NCI-H1930 (cell line): ENCODE measurements at regions not wholly inside any gene's neighbourhood (a gene's known extent, or its start where the extent isn't known, plus 50 kb on each side); places are given as distances from the start of the nearest gene placed in this dataset.
"Not testable (repeated sequence)": the region's sequence is repeated elsewhere in the genome, so short reads cannot be mapped to it uniquely, and the experiment has no call there.

Experiments
- DNase-seq, 2 experiments: peaks; one replicate each; lab custom pipeline; 2025; lab: John Stamatoyannopoulos, UW

GRCh38 chr12:87556985-87557384 is 472.2 kb downstream of the C12orf50 start:
- no peak for DNase-seq

DNA sequence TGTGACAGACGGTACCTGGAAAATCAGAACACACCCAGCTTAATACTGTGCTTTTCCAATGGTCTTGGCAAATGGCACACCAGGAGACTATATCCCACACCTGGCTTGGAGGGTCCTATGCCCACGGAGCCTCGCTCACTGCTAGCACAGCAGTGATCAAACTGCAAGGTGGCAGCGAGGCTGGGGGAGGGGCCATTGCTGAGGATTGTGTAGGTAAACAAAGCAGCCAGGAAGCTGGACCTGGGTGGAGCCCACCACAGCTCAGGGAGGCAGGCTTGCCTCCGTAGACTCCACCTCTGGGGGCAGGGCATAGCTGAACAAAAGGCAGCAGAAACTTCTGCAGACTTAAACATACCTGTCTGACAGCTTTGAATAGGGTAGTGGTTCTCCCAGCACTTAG is 498.0 kb downstream of the C12orf50 start:
- not testable (repeated sequence) for DNase-seq

DNA sequence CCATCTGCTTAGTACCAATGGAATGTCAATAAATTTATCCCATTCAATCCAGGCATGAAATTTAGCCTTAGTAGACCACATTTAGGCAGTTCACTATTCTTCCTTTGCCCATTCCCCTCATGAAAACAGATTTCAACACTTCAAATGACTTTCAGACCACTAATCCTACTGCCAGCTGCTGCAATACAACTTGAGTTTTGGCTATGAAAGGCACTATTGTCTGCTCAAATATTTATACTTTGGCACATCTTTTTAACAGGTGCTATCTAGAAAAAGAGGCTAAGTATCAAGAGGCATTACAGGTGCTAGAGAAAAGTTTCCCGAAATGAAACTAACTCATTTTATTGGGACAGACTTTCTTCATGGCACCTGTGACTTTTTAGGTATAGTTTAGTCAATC is 499.8 kb downstream of the C12orf50 start:
- no peak for DNase-seq

DNA sequence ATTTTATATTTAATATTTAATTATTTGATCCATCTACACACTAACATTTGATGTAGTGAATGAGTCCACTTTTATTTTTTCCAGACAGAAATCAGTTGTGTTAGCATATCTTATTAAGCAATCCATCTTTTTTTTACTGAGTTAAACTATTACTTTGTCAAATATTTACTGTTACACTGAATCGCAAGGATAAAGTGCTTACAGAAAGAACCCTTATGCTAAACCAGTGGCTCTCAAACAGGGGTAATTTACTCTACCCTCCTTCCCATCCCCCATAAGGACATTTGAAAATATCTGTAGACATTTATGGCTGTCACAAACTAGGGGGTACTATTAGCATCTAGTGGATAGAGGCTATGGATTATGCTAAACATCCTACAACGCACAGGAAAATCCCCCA is 508.2 kb downstream of the C12orf50 start:
- DNase-seq, result no peak

DNA sequence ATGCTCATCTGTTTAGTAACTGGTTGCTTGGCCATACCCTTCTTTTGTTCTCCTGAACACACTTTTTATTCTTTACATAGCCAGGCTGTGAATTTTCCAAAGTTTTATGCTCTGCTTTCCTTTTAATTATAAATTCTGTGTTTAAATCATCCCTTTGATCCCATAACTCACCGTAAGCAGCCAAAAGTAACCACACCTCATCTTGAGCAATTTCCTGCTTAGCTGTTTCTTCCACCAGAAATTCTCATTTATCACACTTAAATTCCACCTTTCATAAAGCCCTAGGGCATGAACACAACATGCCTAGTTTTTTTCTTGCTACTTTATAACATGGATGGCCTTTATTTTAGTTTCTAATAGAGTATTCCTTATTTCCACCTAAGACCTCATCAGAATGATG is 510.7 kb downstream of the C12orf50 start:
- DNase-seq, result no peak

DNA sequence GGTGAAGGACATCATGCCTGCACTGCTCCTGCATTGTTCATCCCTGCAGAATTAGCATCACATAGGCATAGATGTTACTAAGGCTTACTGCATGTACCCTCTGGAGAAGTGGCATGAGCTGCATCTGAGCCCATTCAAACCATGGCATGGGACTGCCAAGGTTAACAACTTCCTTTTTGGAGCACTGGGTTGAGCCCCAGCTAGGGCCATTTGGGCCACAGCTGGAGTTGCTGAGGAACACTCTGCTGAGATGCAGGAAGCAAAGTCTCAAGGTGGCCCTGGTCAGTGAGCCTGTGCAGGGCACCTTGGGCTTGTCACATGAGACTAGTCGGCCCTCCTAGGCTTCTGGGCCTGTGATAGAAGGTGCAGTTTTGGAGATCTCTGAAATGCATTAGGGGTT is 511.2 kb downstream of the C12orf50 start:
- no peak for DNase-seq

DNA sequence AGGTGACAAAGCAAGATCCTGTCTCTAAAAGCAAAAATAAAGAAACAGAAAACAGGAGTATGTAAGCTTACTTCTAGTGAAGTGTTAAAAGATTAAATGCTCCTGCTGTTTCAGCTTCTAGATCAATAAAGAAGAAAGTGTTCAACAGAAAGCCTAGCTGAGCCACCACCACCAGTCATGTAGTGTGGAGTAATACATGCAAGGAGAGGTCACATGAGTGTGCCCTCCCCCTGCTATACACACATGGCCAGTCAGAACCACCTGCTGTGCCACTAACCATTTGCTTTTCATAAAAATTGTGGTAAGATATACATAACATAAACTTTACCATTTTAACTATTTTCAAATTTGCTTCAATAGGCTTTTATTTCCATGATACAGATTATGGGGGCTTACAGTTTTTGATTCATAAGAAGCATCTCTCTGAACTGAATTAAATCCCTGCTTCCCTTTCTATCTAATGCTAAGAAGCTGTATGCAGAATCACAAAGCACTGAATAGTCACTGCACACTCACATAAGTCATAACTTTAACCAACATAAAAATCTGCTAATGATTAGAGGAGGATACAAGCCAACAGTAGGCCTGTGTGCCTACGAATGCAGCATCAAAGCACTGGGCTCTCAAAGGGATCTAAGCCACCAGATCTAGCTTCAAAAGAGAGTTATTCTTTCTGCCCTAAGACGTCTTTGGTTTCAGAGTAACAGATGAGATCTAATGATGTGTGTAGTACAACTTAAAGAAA is 515.5 kb downstream of the C12orf50 start:
- DNase-seq, result no peak

GRCh38 chr12:87511371-87511770 is 517.8 kb downstream of the C12orf50 start:
- DNase-seq, result no peak

GRCh38 chr12:87509237-87509820 is 519.9 kb downstream of the C12orf50 start:
- no peak for DNase-seq

DNA sequence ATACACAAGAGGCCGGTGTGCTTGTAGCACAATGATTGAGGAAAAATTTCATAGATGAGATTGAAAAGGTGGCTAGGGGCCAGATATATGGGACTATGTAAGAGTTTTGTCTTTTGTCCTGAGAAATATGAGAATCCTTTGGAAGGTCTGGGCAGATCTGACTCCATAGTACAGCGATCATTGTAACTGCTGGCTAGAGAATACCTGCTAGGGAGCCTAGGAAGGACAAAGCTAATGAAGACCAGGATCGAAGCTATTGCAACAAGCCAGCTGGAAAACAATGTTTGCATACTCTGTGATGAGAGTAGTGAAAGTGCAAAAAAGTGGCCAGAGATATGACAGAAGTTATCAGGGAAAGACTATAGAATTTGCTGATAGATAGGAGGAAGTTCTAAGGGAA is 537.6 kb downstream of the C12orf50 start:
- no peak for DNase-seq

DNA sequence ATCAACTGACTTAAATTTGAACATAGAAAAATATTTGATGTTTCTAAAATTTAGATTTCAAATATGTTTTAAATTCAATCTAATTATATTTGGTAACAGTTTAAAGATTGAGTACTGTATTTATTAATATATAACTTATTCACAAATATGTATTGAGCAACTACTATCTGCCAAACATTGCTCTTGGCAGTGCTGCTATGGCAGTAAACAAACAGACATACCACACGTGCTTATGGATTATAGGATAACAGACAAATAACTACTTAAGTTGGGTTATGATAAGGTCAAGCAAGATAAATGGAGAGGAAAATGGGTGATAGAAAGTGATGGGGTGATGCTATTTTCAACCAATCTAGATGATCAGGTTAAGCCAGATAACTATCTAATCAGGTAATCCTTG is 538.1 kb downstream of the C12orf50 start:
- no peak for DNase-seq

GRCh38 chr12:87469295-87469694 is 559.9 kb downstream of the C12orf50 start:
- DNase-seq, result no peak

DNA sequence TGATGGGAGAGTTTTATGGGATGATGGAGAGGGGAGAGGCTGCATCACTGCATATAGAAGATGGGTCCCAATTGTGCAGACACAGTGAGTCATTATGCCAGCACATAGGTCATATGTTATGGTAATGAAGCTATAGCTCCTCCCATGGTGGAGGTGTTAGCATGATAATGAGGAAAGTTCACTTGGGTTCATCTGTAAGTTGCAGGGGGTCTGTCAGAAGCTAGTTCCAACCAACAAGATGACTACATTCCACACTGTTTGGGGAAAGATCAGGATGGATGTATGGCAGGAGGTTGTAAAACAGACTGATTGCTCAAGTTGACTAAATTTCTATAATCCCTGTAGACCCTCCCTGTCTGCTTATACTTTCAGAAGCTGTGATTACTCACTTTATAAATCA is 561.3 kb downstream of the C12orf50 start:
- DNase-seq, result no peak

DNA sequence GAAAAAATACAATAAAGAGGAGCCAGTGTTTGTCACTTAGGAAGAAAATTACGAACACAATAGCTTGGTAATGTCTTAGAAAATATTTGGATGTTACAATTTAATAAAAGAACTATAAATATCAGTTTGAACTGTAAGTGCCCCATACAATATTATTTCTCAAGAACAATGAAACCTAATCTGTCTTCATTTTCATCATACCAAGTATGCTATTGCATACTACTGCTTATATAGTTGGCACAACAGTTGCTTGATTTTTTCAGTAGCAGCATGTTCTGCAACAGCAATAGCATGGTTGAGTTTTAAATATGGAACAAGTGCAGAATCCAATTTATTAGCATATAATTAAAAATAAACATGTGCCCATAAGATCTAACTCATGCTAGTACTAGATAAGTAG is 564.6 kb downstream of the C12orf50 start:
- DNase-seq, result no peak

- DNase-seq, result no peak
Observed at GRCh38 chr12:87444039-87444438, 585.2 kb downstream of the C12orf50 start.

DNA sequence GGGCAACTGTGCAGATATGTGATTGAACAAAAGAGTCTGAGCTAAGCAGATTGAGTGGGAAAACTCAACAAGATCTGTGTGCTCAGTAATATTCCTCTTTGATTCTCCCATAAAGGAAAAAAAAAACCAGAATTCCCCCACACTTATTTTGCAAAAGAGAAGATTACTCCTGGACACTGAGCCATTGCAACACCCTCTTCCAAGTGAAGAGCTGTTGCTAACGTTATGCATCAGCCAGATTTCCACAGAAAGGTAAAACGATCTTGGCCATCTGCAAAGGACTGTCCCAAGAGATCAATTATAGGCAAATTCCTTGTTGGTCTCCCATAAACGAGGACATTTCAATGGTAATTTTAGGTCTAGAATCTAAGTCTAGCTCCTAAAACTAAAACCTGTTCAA is 587.7 kb downstream of the C12orf50 start:
- no peak for DNase-seq

GRCh38 chr12:87439990-87440827 is 589.0 kb downstream of the C12orf50 start:
- DNase-seq, result no peak

DNA sequence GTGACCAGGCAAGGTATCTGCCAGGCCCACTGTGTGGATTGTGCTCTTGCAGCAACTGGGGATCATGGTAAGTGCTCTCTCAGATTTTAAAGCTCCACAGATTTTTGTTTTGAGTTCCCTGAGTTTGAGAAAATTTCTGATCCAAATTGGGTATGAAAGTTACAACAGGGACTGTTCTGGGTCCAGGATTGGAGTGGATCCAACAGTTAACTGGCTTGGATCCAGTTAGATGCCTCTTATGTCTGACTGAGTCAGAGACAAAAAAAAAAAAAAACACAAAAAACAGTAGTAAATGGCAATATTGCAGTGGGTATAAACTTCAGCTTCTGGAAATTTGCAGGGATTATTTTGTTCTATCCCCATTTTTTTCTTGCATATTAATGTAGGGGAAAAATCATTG is 598.8 kb downstream of the C12orf50 start:
- DNase-seq, result no peak

GRCh38 chr12:87428701-87429277 is 600.4 kb downstream of the C12orf50 start:
- DNase-seq, result no peak

DNA sequence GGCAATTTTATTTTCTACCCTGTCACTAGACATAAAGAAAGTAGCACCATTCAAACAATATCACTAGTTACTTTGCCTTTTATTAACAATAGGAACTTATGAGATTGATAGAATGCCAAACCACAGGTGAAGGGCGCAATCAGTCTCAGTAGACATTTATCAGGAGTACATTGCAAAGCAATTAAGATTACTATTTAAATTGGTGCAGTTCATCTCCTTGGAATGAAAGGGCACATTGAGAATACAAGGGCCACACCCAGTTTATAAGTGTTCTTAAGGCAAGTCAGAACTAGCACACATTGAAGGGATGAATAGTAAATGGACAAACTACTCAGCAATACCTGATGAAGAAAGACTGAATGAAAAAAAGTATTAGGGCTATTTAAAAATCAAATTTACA is 601.4 kb downstream of the C12orf50 start:
- no peak for DNase-seq

DNA sequence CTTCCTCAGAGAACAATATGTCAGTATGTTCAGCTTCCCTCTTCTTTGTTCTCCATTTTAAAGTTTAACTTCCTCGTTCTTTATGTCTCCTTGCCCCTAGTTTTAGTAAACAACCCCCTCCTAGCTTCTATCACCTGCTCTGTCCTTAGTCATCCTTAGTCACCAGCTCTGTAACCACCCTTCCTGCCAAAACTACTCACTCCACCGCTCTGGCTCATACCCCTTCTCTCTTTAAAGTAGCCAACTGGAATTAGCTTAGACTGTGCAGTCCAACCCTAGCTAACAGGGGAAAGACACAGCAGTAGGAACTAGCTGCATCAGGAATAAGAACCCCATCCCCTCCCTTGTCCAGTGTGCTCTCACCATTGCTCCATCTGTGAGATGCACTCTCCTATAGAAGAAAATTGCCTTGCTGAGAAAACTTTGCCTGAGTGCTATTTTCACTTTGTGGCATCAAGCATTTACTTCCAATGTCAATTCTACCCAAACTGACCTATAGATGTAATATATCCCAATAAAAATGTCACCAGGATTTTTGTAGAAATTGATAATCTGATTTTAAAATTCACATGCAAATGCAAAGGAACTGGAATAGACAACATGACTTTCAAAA is 603.2 kb downstream of the C12orf50 start:
- no peak for DNase-seq

DNA sequence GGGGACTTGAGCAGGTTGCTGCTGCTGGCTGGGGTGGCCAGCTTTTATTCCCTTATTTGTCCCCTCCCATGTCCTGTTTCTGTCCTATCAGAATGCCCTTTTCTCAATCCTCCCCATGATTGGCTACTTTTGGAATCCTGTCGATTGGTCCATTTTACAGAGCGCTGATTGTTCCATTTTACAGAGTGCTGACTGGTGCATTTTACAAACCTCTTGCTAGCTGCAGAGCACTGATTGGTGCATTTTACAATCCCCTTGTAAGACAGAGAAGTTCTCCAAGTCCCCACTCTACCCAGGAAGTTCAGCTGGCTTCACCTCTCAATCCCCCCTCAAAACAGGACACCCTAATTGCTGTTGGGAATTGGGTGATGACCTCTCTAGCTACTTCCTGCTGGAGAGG is 608.0 kb downstream of the C12orf50 start:
- not testable (repeated sequence) for DNase-seq
